ENCODE measurements at regions not wholly inside any gene's neighbourhood (a gene's known extent, or its start where the extent isn't known, plus 50 kb on each side); places are given as distances from the start of the nearest gene placed in this dataset.
A peak's percentile ranks its signal among the peaks of the same experiment; 100 is the strongest.

- H3K27me3 ChIP-seq (ENCODE audit: insufficient read depth, low read depth, severe bottlenecking), result no peaks in the 10 kb centered on the region
- no peak overlapping the region for H3K27ac ChIP-seq
- H3K9me3 ChIP-seq (ENCODE audit: severe bottlenecking), result no peaks in the 10 kb centered on the region
- H3K4me3 ChIP-seq (ENCODE audit: low read depth, low read length), result no peak overlapping the region
- no peaks in the 10 kb centered on the region for H3K36me3 ChIP-seq
- TF ChIP-seq CTCF (IDR thresholded peaks at IDR 0.05; ENCODE audit: low read depth, low read length), result peak; percentile 47
- DNase-seq, result peak; percentile 10
Measured at GRCh38 chr7:85554236-85555178, 367.7 kb upstream of the SEMA3D start.

GRCh38 chr7:85535974-85536729 is 349.3 kb upstream of the SEMA3D start:
- Histone ChIP-seq H3K36me3 (no peaks in the 10 kb centered on the region), H3K9me3 (ENCODE audit: severe bottlenecking) (no peaks in the 10 kb centered on the region), H3K4me3 (ENCODE audit: low read depth, low read length) (no peak overlapping the region), H3K27ac (no peak overlapping the region), H3K27me3 (ENCODE audit: insufficient read depth, low read depth, severe bottlenecking) (no peaks in the 10 kb centered on the region)
- no peak for TF ChIP-seq CTCF (IDR thresholded peaks at IDR 0.05; ENCODE audit: low read depth, low read length)
- DNase-seq, result no peak

DNA sequence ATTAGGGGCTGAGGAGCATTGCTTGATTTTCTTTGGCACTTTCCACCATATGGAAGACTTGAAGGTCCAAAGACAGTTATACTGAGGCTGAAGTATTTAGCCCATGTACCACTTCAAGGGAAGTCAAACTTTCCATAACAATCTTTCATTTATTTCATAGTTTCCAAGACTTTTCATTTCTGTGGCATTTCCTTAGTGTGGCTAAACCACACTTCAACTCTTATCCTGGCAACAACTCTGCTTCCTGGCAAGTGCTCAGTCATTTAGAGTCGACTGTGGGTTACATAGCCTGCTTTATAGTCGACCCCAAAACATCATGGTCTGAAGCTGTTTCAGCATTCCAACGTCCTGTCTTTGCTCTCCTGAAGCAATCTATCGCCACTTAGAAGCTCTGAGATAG is 343.0 kb upstream of the SEMA3D start:
- no peak for TF ChIP-seq CTCF (IDR thresholded peaks at IDR 0.05; ENCODE audit: low read depth, low read length)
- Histone ChIP-seq H3K27ac (no peak overlapping the region), H3K36me3 (no peaks in the 10 kb centered on the region), H3K4me3 (ENCODE audit: low read depth, low read length) (no peak overlapping the region), H3K9me3 (ENCODE audit: severe bottlenecking) (no peaks in the 10 kb centered on the region), H3K27me3 (ENCODE audit: insufficient read depth, low read depth, severe bottlenecking) (no peaks in the 10 kb centered on the region)
- DNase-seq, result no peak

DNA sequence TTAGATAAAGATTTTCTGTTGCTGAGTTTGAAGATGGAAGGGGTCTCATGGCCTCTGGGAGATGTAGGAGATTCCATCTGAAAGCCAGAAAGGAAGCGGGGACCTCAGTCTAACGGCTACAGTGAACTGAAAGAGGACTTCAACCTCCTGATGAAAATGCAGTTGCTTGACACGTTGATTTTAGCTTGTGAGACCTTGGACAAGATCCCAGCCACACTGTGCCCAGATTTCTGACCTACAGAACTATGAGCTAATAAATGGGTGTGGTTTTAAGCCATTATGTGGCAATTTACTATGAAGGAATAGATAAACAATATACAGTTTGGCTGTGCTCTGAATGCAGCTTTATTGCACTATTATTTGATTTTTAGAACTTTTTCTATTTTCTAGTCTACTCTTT is 342.3 kb upstream of the SEMA3D start:
- DNase-seq, result no peak
- Histone ChIP-seq H3K9me3 (ENCODE audit: severe bottlenecking) (no peaks in the 10 kb centered on the region), H3K36me3 (no peaks in the 10 kb centered on the region), H3K27me3 (ENCODE audit: insufficient read depth, low read depth, severe bottlenecking) (no peaks in the 10 kb centered on the region), H3K4me3 (ENCODE audit: low read depth, low read length) (no peak overlapping the region), H3K27ac (no peak overlapping the region)
- no peak for TF ChIP-seq CTCF (IDR thresholded peaks at IDR 0.05; ENCODE audit: low read depth, low read length)

DNA sequence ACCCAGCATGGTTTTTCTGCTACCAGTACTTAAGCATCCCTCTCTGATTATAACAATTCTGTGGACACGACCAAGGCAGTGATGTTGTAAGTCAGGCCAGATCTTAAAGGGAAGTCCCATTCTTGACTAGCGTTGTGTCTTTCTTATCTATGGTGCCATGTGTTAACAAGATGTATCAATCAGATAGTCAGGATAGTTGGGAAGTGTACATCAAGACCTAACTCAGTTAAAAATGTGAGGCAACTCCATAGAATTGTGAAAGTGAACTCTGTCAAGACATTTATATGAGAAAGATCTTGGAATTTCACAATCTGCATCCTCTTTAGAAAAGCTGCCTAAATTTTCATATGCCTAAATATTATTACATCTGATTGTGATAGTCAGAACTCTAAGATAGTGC is 341.7 kb upstream of the SEMA3D start:
- TF ChIP-seq CTCF (IDR thresholded peaks at IDR 0.05; ENCODE audit: low read depth, low read length), result no peak
- H3K27ac ChIP-seq, result no peak overlapping the region

More for the DNA sequence above, 341.7 kb upstream of the SEMA3D start:
- Histone ChIP-seq H3K9me3 (ENCODE audit: severe bottlenecking) (no peaks in the 10 kb centered on the region), H3K27me3 (ENCODE audit: insufficient read depth, low read depth, severe bottlenecking) (no peaks in the 10 kb centered on the region), H3K36me3 (no peaks in the 10 kb centered on the region), H3K4me3 (ENCODE audit: low read depth, low read length) (no peak overlapping the region)
- DNase-seq, result no peak
